ENCODE measurements at regions not wholly inside any gene's neighbourhood (a gene's known extent, or its start where the extent isn't known, plus 50 kb on each side); places are given as distances from the start of the nearest gene placed in this dataset.
A peak's percentile ranks its signal among the peaks of the same experiment; 100 is the strongest.
"Not testable (repeated sequence)": the region's sequence is repeated elsewhere in the genome, so short reads cannot be mapped to it uniquely, and the experiment has no call there.

DNA sequence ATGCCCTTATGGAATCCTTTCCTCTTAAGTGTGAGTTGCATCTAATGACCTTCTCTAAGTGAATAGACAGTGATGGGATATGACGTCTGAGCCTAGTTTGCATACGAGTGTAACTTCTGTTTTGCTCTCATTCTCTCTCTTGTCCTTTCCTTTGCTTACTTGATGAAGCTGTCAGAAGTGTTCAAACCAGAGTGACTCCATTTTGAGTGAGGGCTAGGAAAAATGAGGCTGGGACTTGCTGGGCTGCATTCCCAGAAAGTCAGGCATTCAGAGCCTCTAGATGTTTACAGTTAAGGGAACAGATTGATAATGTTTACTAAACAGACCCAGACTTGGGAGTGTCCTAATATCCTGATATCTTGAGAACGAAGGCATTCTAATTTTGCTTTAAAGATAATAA is 311.2 kb upstream of the SOX4 start:
- H3K27me3 ChIP-seq (ENCODE audit: control insufficient read depth in 3 of 3, insufficient read depth in 3 of 3, low read length in 3 of 3); H3K27ac ChIP-seq (ENCODE audit: low read depth in 1 of 3, low read length in 2 of 3); DNase-seq; FAIRE-seq; H3K4me3 ChIP-seq (ENCODE audit: low read depth in 1 of 3, low read length in 3 of 3); H3K9me3 ChIP-seq (ENCODE audit: control insufficient read depth in 2 of 2, insufficient read depth in 1 of 2, low read depth in 1 of 2, low read length in 1 of 2); H3K36me3 ChIP-seq (ENCODE audit: control insufficient read depth in 3 of 3, insufficient read depth in 2 of 3, low read depth in 1 of 3, low read length in 3 of 3): not testable (repeated sequence)
- H3K4me1 ChIP-seq (ENCODE audit: control insufficient read depth in 3 of 3, insufficient read depth in 2 of 3, low read depth in 1 of 3, low read length in 2 of 3): peaks cover 0 to 19% (median 0%) of the 10 kb centered on the region in 3 donors
- WGBS, 3 donors: 60 to 85% (median 75%) methylated on average over 3 of the region's 3 CpGs

DNA sequence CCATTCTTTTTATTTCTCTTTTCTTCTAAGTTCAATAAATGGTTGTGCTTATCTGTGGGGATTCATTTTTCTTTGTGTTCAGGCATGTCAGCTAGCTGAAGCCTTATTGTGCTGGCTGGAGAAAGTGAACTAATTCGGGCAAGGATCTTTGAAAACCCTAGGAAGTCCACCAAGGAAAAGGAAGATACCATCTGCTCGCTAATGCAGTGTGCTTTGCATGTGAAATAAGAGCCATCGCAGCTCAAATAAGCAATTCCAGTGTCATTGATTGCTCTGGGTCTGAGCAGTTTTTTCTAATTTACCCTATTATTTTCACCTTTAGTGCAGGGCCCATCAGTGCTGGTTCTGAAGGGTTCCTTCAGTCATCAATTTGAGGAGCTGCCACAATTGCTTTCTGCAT is 309.4 kb upstream of the SOX4 start:
- WGBS, 3 donors: 83 to 93% (median 91%) methylated on average over 3 of the region's 3 CpGs
- Histone ChIP-seq H3K9me3 (ENCODE audit: control insufficient read depth in 2 of 2, insufficient read depth in 1 of 2, low read depth in 1 of 2, low read length in 1 of 2) (peaks cover 0 to 3% of the 10 kb centered on the region in 2 donors), H3K4me3 (ENCODE audit: low read depth in 1 of 3, low read length in 3 of 3) (no peak overlapping the region), H3K27me3 (ENCODE audit: control insufficient read depth in 3 of 3, insufficient read depth in 3 of 3, low read length in 3 of 3) (no peaks in the 10 kb centered on the region), H3K36me3 (ENCODE audit: control insufficient read depth in 3 of 3, insufficient read depth in 2 of 3, low read depth in 1 of 3, low read length in 3 of 3) (no peaks in the 10 kb centered on the region), H3K4me1 (ENCODE audit: control insufficient read depth in 3 of 3, insufficient read depth in 2 of 3, low read depth in 1 of 3, low read length in 2 of 3) (peaks cover 0 to 10% (median 0%) of the 10 kb centered on the region in 3 donors), H3K27ac (ENCODE audit: low read depth in 1 of 3, low read length in 2 of 3) (no peak overlapping the region)
- FAIRE-seq (no peak), DNase-seq (no peak)

DNA sequence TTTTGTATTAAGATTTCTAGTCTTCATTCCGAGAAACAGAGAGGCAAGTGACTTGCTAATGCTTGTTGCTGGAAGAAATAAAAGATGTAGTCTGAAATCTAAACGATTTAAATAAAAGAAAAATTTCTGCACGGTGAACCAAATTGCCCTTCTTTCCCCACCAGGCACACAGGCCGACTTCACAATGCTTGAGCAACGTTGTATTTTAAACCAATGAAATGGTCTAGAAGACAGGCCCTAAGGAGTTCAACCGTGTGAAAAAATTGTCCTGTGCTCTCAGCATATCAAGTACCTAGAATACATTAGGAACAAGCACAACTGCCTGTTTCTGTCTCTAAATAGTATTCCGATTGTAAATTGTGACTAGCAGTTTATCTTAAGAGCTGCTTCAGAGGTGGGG is 308.8 kb upstream of the SOX4 start:
- H3K9me3 ChIP-seq (ENCODE audit: control insufficient read depth in 2 of 2, insufficient read depth in 1 of 2, low read depth in 1 of 2, low read length in 1 of 2): peaks cover 0 to 3% of the 10 kb centered on the region in 2 donors
- WGBS, 3 donors: 80 to 92% (median 87%) methylated on average over 7 of the region's 7 CpGs
- H3K27ac ChIP-seq (ENCODE audit: low read depth in 1 of 3, low read length in 2 of 3): no peak overlapping the region
- H3K27me3 ChIP-seq (ENCODE audit: control insufficient read depth in 3 of 3, insufficient read depth in 3 of 3, low read length in 3 of 3): no peaks in the 10 kb centered on the region
- no peak for DNase-seq
- no peak for FAIRE-seq
- H3K4me1 ChIP-seq (ENCODE audit: control insufficient read depth in 3 of 3, insufficient read depth in 2 of 3, low read depth in 1 of 3, low read length in 2 of 3): peaks cover 0 to 10% (median 0%) of the 10 kb centered on the region in 3 donors
- H3K36me3 ChIP-seq (ENCODE audit: control insufficient read depth in 3 of 3, insufficient read depth in 2 of 3, low read depth in 1 of 3, low read length in 3 of 3): no peaks in the 10 kb centered on the region
- H3K4me3 ChIP-seq (ENCODE audit: low read depth in 1 of 3, low read length in 3 of 3): no peak overlapping the region

- no peak for DNase-seq
- no peak overlapping the region for H3K27ac ChIP-seq (ENCODE audit: low read depth in 1 of 3, low read length in 2 of 3)
- 80 to 87% (median 81%) methylated on average over 8 of the region's 8 CpGs for WGBS, 3 donors
- no peaks in the 10 kb centered on the region for H3K4me1 ChIP-seq (ENCODE audit: control insufficient read depth in 3 of 3, insufficient read depth in 2 of 3, low read depth in 1 of 3, low read length in 2 of 3)
- H3K9me3 ChIP-seq (ENCODE audit: control insufficient read depth in 2 of 2, insufficient read depth in 1 of 2, low read depth in 1 of 2, low read length in 1 of 2): no peaks in the 10 kb centered on the region
- no peaks in the 10 kb centered on the region for H3K36me3 ChIP-seq (ENCODE audit: control insufficient read depth in 3 of 3, insufficient read depth in 2 of 3, low read depth in 1 of 3, low read length in 3 of 3)
- peaks cover 0 to 2% (median 0%) of the 10 kb centered on the region in 3 donors for H3K27me3 ChIP-seq (ENCODE audit: control insufficient read depth in 3 of 3, insufficient read depth in 3 of 3, low read length in 3 of 3)
- H3K4me3 ChIP-seq (ENCODE audit: low read depth in 1 of 3, low read length in 3 of 3): no peak overlapping the region
- FAIRE-seq: no peak
Measured at GRCh38 chr6:21294144-21294543, 299.4 kb upstream of the SOX4 start.

GRCh38 chr6:21295506-21296240 is 297.9 kb upstream of the SOX4 start:
- Histone ChIP-seq H3K27me3 (ENCODE audit: control insufficient read depth in 3 of 3, insufficient read depth in 3 of 3, low read length in 3 of 3) (peaks cover 0 to 2% (median 0%) of the 10 kb centered on the region in 3 donors), H3K9me3 (ENCODE audit: control insufficient read depth in 2 of 2, insufficient read depth in 1 of 2, low read depth in 1 of 2, low read length in 1 of 2) (no peaks in the 10 kb centered on the region), H3K4me3 (ENCODE audit: low read depth in 1 of 3, low read length in 3 of 3) (no peak overlapping the region), H3K4me1 (ENCODE audit: control insufficient read depth in 3 of 3, insufficient read depth in 2 of 3, low read depth in 1 of 3, low read length in 2 of 3) (no peaks in the 10 kb centered on the region), H3K36me3 (ENCODE audit: control insufficient read depth in 3 of 3, insufficient read depth in 2 of 3, low read depth in 1 of 3, low read length in 3 of 3) (no peaks in the 10 kb centered on the region), H3K27ac (ENCODE audit: low read depth in 1 of 3, low read length in 2 of 3) (no peak overlapping the region)
- 77 to 92% (median 82%) methylated on average over 6 of the region's 6 CpGs for WGBS, 3 donors
- no peak for FAIRE-seq
- DNase-seq: no peak

GRCh38 chr6:21297665-21298064 is 295.9 kb upstream of the SOX4 start:
- H3K9me3 ChIP-seq (ENCODE audit: control insufficient read depth in 2 of 2, insufficient read depth in 1 of 2, low read depth in 1 of 2, low read length in 1 of 2): peaks cover 0 to 5% of the 10 kb centered on the region in 2 donors
- DNase-seq: no peak
- H3K4me1 ChIP-seq (ENCODE audit: control insufficient read depth in 3 of 3, insufficient read depth in 2 of 3, low read depth in 1 of 3, low read length in 2 of 3): no peaks in the 10 kb centered on the region
- no peak overlapping the region for H3K27ac ChIP-seq (ENCODE audit: low read depth in 1 of 3, low read length in 2 of 3)
- peaks cover 0 to 2% (median 0%) of the 10 kb centered on the region in 3 donors for H3K27me3 ChIP-seq (ENCODE audit: control insufficient read depth in 3 of 3, insufficient read depth in 3 of 3, low read length in 3 of 3)
- 89 to 94% (median 90%) methylated on average over 3 of the region's 3 CpGs for WGBS, 3 donors
- FAIRE-seq: no peak
- H3K4me3 ChIP-seq (ENCODE audit: low read depth in 1 of 3, low read length in 3 of 3): no peak overlapping the region
- no peaks in the 10 kb centered on the region for H3K36me3 ChIP-seq (ENCODE audit: control insufficient read depth in 3 of 3, insufficient read depth in 2 of 3, low read depth in 1 of 3, low read length in 3 of 3)

- no peak for FAIRE-seq
- Histone ChIP-seq H3K4me1 (ENCODE audit: control insufficient read depth in 3 of 3, insufficient read depth in 2 of 3, low read depth in 1 of 3, low read length in 2 of 3) (no peaks in the 10 kb centered on the region), H3K4me3 (ENCODE audit: low read depth in 1 of 3, low read length in 3 of 3) (no peak overlapping the region), H3K27me3 (ENCODE audit: control insufficient read depth in 3 of 3, insufficient read depth in 3 of 3, low read length in 3 of 3) (peaks cover 0 to 2% (median 0%) of the 10 kb centered on the region in 3 donors), H3K9me3 (ENCODE audit: control insufficient read depth in 2 of 2, insufficient read depth in 1 of 2, low read depth in 1 of 2, low read length in 1 of 2) (peaks cover 0 to 5% of the 10 kb centered on the region in 2 donors), H3K36me3 (ENCODE audit: control insufficient read depth in 3 of 3, insufficient read depth in 2 of 3, low read depth in 1 of 3, low read length in 3 of 3) (no peaks in the 10 kb centered on the region), H3K27ac (ENCODE audit: low read depth in 1 of 3, low read length in 2 of 3) (no peak overlapping the region)
- 69 to 91% (median 86%) methylated on average over 2 of the region's 2 CpGs for WGBS, 3 donors
- no peak for DNase-seq
Measured at GRCh38 chr6:21299216-21299615, 294.3 kb upstream of the SOX4 start.

GRCh38 chr6:21300439-21300838 is 293.1 kb upstream of the SOX4 start:
- whole genome bisulfite sequencing, 3 donors: 81 to 99% (median 97%) methylated on average over 3 of the region's 3 CpGs
- FAIRE-seq (peak; percentile 80), DNase-seq (no peak)
- peaks cover 0 to 5% of the 10 kb centered on the region in 2 donors for H3K9me3 ChIP-seq (ENCODE audit: control insufficient read depth in 2 of 2, insufficient read depth in 1 of 2, low read depth in 1 of 2, low read length in 1 of 2)
- H3K36me3 ChIP-seq (ENCODE audit: control insufficient read depth in 3 of 3, insufficient read depth in 2 of 3, low read depth in 1 of 3, low read length in 3 of 3): no peaks in the 10 kb centered on the region
- H3K4me3 ChIP-seq (ENCODE audit: low read depth in 1 of 3, low read length in 3 of 3): no peak overlapping the region
- no peaks in the 10 kb centered on the region for H3K4me1 ChIP-seq (ENCODE audit: control insufficient read depth in 3 of 3, insufficient read depth in 2 of 3, low read depth in 1 of 3, low read length in 2 of 3)
- H3K27ac ChIP-seq (ENCODE audit: low read depth in 1 of 3, low read length in 2 of 3): no peak overlapping the region
- H3K27me3 ChIP-seq (ENCODE audit: control insufficient read depth in 3 of 3, insufficient read depth in 3 of 3, low read length in 3 of 3): no peaks in the 10 kb centered on the region

- FAIRE-seq (no peak), DNase-seq (peak in 1 of 2 donors; percentile 51)
- Histone ChIP-seq H3K27ac (ENCODE audit: low read depth in 1 of 3, low read length in 2 of 3) (no peak overlapping the region), H3K4me3 (ENCODE audit: low read depth in 1 of 3, low read length in 3 of 3) (no peak overlapping the region), H3K4me1 (ENCODE audit: control insufficient read depth in 3 of 3, insufficient read depth in 2 of 3, low read depth in 1 of 3, low read length in 2 of 3) (no peaks in the 10 kb centered on the region), H3K9me3 (ENCODE audit: control insufficient read depth in 2 of 2, insufficient read depth in 1 of 2, low read depth in 1 of 2, low read length in 1 of 2) (peaks cover 0 to 2% of the 10 kb centered on the region in 2 donors), H3K27me3 (ENCODE audit: control insufficient read depth in 3 of 3, insufficient read depth in 3 of 3, low read length in 3 of 3) (peaks cover 0 to 6% (median 0%) of the 10 kb centered on the region in 3 donors), H3K36me3 (ENCODE audit: control insufficient read depth in 3 of 3, insufficient read depth in 2 of 3, low read depth in 1 of 3, low read length in 3 of 3) (no peaks in the 10 kb centered on the region)
- 64 to 76% (median 68%) methylated on average over 2 of the region's 2 CpGs for WGBS, 3 donors
Measured at GRCh38 chr6:21305893-21306332, 287.6 kb upstream of the SOX4 start.
